ENCODE measurements at regions not wholly inside any gene's neighbourhood (a gene's known extent, or its start where the extent isn't known, plus 50 kb on each side); places are given as distances from the start of the nearest gene placed in this dataset.

DNA sequence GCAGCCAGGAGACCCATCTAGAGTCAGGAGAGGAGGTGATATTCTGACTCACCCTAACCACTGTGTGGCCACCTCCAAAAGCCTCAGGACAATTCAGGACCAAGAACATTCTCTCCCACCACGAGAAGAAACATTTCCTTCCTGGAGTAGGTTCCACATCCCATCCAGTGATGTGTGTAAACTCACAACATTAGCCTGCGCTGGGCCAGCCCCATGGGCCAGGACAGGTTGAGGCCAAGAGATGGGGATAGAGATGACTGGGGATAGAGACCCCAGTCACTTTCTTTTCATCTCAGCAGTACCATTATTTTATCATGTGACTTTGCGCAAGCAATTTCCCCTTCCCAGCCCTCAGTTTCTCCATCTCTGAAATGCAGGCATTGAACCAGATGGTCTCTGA lies 126.6 kb upstream of the PTPRT start:
- TF ChIP-seq, protein P1, sequence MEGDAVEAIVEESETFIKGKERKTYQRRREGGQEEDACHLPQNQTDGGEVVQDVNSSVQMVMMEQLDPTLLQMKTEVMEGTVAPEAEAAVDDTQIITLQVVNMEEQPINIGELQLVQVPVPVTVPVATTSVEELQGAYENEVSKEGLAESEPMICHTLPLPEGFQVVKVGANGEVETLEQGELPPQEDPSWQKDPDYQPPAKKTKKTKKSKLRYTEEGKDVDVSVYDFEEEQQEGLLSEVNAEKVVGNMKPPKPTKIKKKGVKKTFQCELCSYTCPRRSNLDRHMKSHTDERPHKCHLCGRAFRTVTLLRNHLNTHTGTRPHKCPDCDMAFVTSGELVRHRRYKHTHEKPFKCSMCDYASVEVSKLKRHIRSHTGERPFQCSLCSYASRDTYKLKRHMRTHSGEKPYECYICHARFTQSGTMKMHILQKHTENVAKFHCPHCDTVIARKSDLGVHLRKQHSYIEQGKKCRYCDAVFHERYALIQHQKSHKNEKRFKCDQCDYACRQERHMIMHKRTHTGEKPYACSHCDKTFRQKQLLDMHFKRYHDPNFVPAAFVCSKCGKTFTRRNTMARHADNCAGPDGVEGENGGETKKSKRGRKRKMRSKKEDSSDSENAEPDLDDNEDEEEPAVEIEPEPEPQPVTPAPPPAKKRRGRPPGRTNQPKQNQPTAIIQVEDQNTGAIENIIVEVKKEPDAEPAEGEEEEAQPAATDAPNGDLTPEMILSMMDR (conservative IDR thresholded peaks at IDR 0.05; ENCODE audit: low read length): no peak
- DNase-seq (ENCODE audit: low read depth): no peak
- H3K4me3 ChIP-seq (ENCODE audit: low read length): no peak overlapping the region

DNA sequence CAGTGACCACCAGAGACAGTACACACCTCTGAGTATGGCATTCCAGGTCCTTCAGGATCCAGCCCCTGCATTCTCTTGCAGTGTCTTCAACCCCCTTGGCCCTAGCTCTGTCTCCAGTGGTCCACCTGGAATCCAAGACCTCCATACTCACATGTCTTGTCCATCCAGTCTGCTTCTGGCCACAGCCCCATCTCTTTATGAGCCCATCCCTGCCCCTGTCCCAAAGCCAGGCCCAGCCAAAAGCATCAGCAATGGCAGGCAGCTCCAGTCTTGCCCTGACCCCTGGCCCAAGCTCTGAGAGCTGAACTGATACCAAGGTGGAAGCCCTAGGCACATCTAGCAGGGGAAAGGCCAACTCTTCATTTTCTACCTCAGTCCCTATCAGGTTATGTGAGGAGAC lies 119.6 kb upstream of the PTPRT start:
- no peak for DNase-seq (ENCODE audit: low read depth)
- TF ChIP-seq, protein P1 (conservative IDR thresholded peaks at IDR 0.05; ENCODE audit: low read length): no peak
- H3K4me3 ChIP-seq (ENCODE audit: low read length): no peak overlapping the region

DNA sequence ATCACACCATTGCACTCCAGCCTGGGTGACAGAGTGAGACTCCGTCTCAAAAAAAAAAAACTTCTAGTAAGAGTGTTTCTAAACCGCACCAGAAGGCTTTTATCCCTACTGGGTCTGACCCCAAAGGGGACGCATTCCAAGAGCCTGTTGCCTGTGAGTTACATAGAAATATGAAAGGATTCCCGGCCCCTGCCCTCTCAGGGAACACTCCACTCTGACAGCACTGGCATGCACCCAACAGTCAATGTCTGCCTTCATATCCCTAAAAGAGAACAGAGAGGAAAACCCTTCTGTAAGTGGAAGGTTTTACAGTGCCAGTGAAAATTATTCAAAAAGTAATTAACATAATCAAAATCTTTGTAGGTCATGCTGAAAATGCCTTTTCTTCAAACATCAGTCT lies 117.1 kb upstream of the PTPRT start:
- H3K4me3 ChIP-seq (ENCODE audit: low read length): no peak overlapping the region
- TF ChIP-seq, protein P1 (conservative IDR thresholded peaks at IDR 0.05; ENCODE audit: low read length): no peak
- no peak for DNase-seq (ENCODE audit: low read depth)

DNA sequence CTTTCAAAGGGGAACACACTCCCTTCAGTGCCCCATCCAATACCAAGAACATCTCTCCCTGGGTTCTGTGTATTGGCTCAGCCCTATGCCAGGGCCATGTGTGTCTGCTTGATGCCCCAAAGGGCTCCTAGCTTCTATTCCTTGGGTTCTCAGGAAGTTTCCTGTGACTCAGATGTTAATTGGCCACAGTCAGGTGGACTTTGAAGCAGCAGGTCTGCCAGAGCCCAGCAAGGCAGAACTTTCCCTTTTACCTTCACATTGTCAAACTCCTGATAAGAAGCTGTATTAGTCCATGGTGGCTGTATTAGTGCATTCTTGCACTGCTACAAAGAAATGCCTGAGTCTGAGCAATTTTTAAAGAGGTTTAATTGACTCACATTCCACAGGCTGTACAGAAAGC lies 116.0 kb upstream of the PTPRT start:
- no peak overlapping the region for H3K4me3 ChIP-seq (ENCODE audit: low read length)
- DNase-seq (ENCODE audit: low read depth): no peak
- TF ChIP-seq, protein P1 (conservative IDR thresholded peaks at IDR 0.05; ENCODE audit: low read length): no peak

DNA sequence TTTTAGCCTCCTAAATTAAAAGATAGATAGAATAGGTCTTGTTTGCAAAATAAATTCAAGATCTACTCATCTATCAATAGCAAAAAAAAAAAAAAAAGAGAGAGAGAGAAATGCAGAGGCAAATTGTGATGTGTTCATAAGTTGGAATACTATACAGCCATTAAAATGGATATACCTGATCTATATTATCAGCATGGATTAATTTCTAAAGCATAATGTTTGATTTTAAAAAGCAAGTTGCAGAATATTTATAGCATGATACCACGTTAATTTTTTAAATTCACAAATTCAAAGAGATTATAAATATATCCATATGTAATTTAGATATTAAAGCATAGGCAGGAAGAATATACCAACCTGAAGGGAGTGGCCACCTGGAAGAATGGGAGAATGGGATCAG lies 114.9 kb upstream of the PTPRT start:
- no peak for DNase-seq (ENCODE audit: low read depth)
- H3K4me3 ChIP-seq (ENCODE audit: low read length): no peak overlapping the region
- TF ChIP-seq, protein P1 (conservative IDR thresholded peaks at IDR 0.05; ENCODE audit: low read length): no peak

DNA sequence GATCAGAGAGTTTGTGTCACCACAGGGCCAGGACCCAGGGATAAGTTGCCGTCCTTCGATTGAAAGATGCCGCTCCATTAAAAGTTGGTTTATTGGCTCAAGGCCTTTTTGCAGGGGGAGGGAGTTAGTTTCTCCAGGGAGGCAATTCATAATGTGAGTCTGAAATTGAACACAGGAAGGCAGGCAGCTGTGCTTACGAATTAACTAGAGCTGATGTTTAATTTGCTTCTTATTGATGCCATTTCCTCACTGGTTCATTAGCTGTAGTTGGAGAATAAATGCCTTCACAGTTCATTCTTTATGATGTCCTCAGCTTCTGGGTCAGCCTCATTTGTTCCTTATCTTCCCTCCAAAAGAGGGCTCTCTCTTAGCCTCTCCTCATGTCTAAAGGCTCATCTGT lies 113.2 kb upstream of the PTPRT start:
- DNase-seq (ENCODE audit: low read depth): no peak
- TF ChIP-seq, protein P1 (conservative IDR thresholded peaks at IDR 0.05; ENCODE audit: low read length): no peak
- H3K4me3 ChIP-seq (ENCODE audit: low read length): no peak overlapping the region

DNA sequence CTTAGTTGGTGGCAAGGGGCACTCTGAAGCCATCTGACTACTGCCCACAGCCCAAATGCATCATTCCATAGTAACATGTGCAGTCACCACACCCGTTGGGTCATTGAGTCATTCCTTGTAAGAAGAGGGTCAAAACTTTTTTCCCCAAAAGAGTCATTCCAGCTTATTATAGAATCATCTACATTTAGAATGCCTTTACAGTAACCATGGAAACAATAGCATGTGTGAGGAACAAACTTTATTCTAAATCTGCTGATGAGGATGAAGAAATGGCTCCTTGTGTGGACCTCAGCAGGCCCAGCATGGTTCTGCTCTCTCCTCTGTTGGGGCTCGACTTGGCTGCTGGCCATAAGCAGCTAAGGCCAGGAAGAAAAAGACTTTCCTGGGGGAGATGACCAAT lies 111.2 kb upstream of the PTPRT start:
- DNase-seq (ENCODE audit: low read depth): no peak
- H3K4me3 ChIP-seq (ENCODE audit: low read length): no peak overlapping the region
- TF ChIP-seq, protein P1 (conservative IDR thresholded peaks at IDR 0.05; ENCODE audit: low read length): no peak
